ENCODE measurements at regions not wholly inside any gene's neighbourhood (a gene's known extent, or its start where the extent isn't known, plus 50 kb on each side); places are given as distances from the start of the nearest gene placed in this dataset.

DNA sequence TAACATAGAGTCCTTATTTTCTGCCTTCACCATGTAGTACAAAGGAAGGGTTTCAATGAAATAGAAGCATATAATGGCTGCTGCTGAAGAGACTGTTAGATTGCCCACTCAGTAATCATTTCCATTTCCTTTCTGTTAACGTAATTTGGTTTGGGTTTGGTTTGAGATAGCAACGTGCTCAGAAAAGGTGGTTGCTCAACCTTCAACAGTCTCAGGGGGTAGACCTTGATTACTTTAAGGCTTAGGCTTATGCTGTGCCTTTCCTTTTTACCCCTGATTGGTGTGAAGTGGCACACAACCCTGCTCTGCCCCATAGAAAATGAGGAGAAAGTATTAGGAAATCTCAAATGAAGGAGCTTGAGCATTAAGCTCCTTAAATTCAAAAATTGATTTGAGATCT lies 163.7 kb upstream of the TP63 start:
- no peak for TF ChIP-seq Cebpa-rat (IDR thresholded peaks at IDR 0.05)
- Histone ChIP-seq H3K27me3 (no peaks in the 10 kb centered on the region), H4K20me1 (no peaks in the 10 kb centered on the region), H3K36me3 (no peaks in the 10 kb centered on the region), H3K9ac (no peak overlapping the region), H3K4me1 (no peaks in the 10 kb centered on the region), H3K9me3 (no peaks in the 10 kb centered on the region), H3K27ac (no peak overlapping the region), H3K4me3 (no peak overlapping the region), H3K4me2 (no peak overlapping the region)

DNA sequence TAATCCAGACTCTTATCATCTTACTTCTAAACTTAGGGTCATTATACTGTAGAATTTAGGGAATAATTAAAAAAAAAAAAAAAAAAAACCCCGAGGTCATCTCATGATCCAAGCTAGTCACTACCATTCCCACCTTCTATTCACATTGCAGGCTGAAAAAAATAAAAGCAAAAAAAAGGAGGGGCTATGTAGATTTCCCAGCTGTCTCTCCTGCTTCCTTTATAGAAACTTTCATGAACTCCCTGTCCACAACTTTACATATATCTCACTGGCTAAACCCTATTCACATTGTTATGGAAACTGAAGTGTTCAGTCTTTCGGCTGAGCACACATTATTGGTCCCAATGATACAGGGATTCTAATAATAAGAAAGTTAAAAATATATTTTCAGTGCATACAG lies 156.2 kb upstream of the TP63 start:
- Histone ChIP-seq H3K4me2 (no peak overlapping the region), H4K20me1 (no peaks in the 10 kb centered on the region), H3K9ac (no peak overlapping the region), H3K4me3 (no peak overlapping the region), H3K4me1 (no peaks in the 10 kb centered on the region), H3K27me3 (no peaks in the 10 kb centered on the region), H3K36me3 (no peaks in the 10 kb centered on the region), H3K9me3 (no peaks in the 10 kb centered on the region), H3K27ac (no peak overlapping the region)
- no peak for TF ChIP-seq Cebpa-rat (IDR thresholded peaks at IDR 0.05)

DNA sequence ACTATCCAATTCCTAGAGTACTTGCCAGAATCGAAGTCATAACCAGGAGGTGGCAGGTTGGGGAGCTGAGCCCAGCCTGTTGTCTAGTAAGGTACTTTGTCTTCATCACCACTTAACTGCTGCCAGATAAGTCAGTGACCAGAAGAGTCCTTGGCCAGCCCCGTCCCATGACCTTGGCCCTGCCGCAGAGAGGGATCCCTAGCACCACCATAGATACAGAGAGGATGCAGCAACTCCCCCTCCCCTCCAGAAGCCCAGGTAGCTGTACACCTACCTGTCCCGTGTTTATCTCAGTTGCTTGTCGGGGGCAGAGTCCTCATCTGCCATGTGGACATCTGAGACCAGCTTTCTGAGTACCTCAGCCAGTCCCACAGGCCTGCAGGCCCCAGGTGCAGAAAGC lies 153.6 kb upstream of the TP63 start:
- H3K4me1 ChIP-seq = no peaks in the 10 kb centered on the region
- H3K9ac ChIP-seq = no peak overlapping the region
- no peaks in the 10 kb centered on the region for H3K36me3 ChIP-seq
- no peak overlapping the region for H3K27ac ChIP-seq
- H4K20me1 ChIP-seq = no peaks in the 10 kb centered on the region
- H3K4me3 ChIP-seq = no peak overlapping the region
- no peaks in the 10 kb centered on the region for H3K27me3 ChIP-seq
- no peaks in the 10 kb centered on the region for H3K9me3 ChIP-seq
- H3K4me2 ChIP-seq = no peak overlapping the region
- no peak for TF ChIP-seq Cebpa-rat (IDR thresholded peaks at IDR 0.05)

DNA sequence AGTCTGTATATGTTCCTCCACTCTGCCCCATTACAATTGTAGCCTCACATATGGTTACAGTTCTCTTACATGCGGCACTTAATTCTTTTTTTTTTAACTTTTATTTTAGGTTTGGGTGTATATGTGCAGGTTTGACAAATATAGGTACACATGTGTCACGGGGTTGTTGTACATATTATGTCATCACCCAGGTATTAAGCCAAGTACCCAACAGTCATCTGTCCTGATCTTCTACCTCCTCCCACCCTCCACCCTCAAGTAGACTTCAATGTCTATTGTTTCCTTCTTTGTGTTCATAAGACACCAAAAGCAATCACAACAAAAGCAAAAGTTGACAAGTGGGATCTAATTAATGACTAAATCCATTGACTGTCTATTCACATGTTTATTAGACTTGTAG lies 144.6 kb upstream of the TP63 start:
- Histone ChIP-seq H3K36me3 (no peaks in the 10 kb centered on the region), H3K9ac (no peak overlapping the region), H3K27me3 (no peaks in the 10 kb centered on the region), H3K27ac (no peak overlapping the region), H3K4me1 (0 out of 2 replicates have a peak, but pooled peaks cover 5% of the 10 kb centered on the region), H4K20me1 (no peaks in the 10 kb centered on the region), H3K9me3 (peaks cover 5% of the 10 kb centered on the region; the same call in 1 of the 2 replicates), H3K4me2 (no peak overlapping the region), H3K4me3 (no peak overlapping the region)
- TF ChIP-seq Cebpa-rat (IDR thresholded peaks at IDR 0.05) = no peak

DNA sequence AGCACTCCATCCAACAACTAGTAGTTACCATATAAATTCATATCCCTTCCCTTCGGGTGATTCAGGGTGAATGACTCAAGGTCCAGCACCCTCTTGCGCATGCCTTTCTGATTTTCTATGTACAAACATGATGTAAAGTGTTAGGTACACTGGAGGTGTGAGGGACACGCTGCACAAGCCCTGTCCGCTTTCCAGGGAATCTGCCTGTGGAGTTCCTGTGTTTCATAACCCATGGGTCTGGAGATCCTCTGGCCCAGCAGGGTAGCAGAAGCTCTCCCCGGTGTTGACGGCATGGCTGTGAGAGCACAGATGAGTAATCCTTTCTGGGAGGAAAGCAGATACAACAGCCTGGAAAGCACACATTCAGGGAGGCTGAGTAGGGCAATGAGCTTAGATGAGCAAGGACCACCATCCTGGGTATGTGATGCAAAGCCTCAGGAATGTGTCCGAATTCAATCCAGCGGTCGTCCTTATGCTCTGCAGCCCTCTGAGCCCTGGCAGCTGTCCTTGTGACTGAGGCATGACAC lies 142.9 kb upstream of the TP63 start:
- Histone ChIP-seq H3K9me3 (peaks cover 5% of the 10 kb centered on the region; the same call in 1 of the 2 replicates), H3K4me3 (no peak overlapping the region), H3K4me1 (0 out of 2 replicates have a peak, but pooled peaks cover 5% of the 10 kb centered on the region), H3K27ac (no peak overlapping the region), H3K4me2 (no peak overlapping the region), H3K27me3 (no peaks in the 10 kb centered on the region), H3K9ac (no peak overlapping the region), H4K20me1 (no peaks in the 10 kb centered on the region), H3K36me3 (no peaks in the 10 kb centered on the region)
- no peak for TF ChIP-seq Cebpa-rat (IDR thresholded peaks at IDR 0.05)

DNA sequence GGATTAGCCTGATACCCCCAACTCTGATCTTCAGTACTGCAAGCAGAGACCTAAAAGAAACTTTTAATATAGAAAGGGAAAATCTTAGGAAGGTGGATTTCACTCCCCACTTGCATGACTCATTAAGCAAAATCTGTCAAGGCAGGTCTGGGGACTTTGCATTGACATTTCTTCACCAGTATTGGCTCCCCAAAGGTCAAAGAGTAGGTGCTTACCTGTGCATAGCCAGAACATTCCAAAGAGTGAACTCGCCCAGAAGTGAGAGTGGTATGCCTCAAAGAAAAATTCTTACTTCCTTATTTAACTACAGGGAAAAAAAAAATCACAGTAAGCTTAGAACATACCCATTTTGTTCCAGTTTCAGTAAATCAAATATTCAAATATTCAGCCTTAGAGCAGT lies 140.9 kb upstream of the TP63 start:
- H3K27ac ChIP-seq = no peak overlapping the region

DNA sequence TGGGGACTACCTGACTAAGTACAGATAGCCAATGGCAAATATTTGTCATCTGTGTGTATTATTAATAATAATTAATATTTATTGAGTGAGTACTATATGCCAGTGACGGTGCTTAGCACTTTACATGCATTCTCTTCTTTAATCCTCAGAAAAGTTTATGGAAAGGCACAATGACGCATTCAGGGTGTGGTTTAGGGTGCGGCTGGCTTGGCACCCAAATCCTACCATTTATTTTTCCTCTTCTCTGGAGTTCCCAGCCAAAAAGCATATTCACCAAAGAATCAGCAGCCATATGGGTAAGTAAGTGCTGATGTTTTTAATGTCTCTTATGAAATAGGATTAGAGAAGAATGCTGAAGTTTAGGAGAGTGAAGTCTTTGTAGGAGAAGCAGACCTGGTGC lies 140.4 kb upstream of the TP63 start:
- no peak overlapping the region for H3K27ac ChIP-seq
- H3K36me3 ChIP-seq = no peaks in the 10 kb centered on the region
- H3K9me3 ChIP-seq = 0 out of 2 replicates have a peak, but pooled peaks cover under 1% of the 10 kb centered on the region
- H3K27me3 ChIP-seq = no peaks in the 10 kb centered on the region
- H4K20me1 ChIP-seq = no peaks in the 10 kb centered on the region
- H3K4me3 ChIP-seq = no peak overlapping the region
- H3K9ac ChIP-seq = no peak overlapping the region
- no peaks in the 10 kb centered on the region for H3K4me1 ChIP-seq
- no peak for TF ChIP-seq Cebpa-rat (IDR thresholded peaks at IDR 0.05)
- H3K4me2 ChIP-seq = no peak overlapping the region

More for the DNA sequence above, 140.9 kb upstream of the TP63 start:
- Histone ChIP-seq H3K27me3 (no peaks in the 10 kb centered on the region), H3K4me1 (0 out of 2 replicates have a peak, but pooled peaks cover 4% of the 10 kb centered on the region), H4K20me1 (no peaks in the 10 kb centered on the region), H3K4me3 (no peak overlapping the region), H3K4me2 (no peak overlapping the region), H3K9ac (no peak overlapping the region), H3K9me3 (peaks cover 4% of the 10 kb centered on the region; the same call in 1 of the 2 replicates), H3K36me3 (no peaks in the 10 kb centered on the region)
- TF ChIP-seq Cebpa-rat (IDR thresholded peaks at IDR 0.05) = no peak

DNA sequence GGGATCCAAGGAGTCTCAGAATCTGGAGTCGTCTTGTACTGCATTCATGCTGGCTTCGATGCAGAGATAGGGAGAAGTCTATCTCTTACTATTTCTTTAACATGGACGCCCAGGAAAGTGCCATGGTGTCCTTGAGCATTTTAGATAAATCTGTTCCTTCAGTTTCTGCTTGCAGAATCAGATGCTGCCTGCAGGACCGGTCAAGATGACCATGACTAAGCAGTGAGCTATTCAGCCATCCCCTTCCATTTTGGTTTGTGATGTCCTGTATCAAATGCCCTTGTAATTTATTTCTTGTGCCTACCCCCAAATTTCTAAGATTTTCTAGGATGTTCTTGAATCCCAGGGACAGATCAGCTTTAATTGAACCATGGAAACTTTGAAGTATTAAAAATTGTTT lies 139.4 kb upstream of the TP63 start:
- no peak for TF ChIP-seq Cebpa-rat (IDR thresholded peaks at IDR 0.05)
- H3K27ac ChIP-seq = no peak overlapping the region

DNA sequence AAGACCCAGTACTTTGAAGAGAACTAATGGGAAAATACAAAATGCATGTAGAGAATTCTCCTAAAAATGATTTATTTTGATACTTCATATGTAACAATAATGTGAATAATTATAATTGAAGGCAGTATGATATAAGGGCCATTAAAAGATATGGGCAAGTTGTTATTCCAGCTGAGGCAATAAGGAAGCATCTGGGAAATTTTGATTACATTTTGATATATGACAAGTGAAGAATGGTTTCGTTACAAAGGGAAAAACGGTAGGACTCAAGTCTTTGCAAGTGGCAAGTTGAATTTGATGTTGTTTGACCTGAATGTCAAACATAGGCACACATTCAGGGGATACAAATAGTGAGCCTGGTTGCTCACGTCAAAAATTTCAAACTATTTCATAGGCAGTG lies 137.9 kb upstream of the TP63 start:
- no peaks in the 10 kb centered on the region for H3K4me1 ChIP-seq
- H3K27me3 ChIP-seq = no peaks in the 10 kb centered on the region
- no peaks in the 10 kb centered on the region for H3K36me3 ChIP-seq
- no peaks in the 10 kb centered on the region for H3K9me3 ChIP-seq
- no peak overlapping the region for H3K4me3 ChIP-seq
- no peak overlapping the region for H3K4me2 ChIP-seq
- H4K20me1 ChIP-seq = no peaks in the 10 kb centered on the region
- TF ChIP-seq Cebpa-rat (IDR thresholded peaks at IDR 0.05) = no peak
- H3K9ac ChIP-seq = no peak overlapping the region
- H3K27ac ChIP-seq = no peak overlapping the region

More for the DNA sequence above, 139.4 kb upstream of the TP63 start:
- Histone ChIP-seq H3K9me3 (no peaks in the 10 kb centered on the region), H3K4me1 (no peaks in the 10 kb centered on the region), H4K20me1 (no peaks in the 10 kb centered on the region), H3K27me3 (no peaks in the 10 kb centered on the region), H3K9ac (no peak overlapping the region), H3K36me3 (no peaks in the 10 kb centered on the region), H3K4me2 (no peak overlapping the region), H3K4me3 (no peak overlapping the region)

DNA sequence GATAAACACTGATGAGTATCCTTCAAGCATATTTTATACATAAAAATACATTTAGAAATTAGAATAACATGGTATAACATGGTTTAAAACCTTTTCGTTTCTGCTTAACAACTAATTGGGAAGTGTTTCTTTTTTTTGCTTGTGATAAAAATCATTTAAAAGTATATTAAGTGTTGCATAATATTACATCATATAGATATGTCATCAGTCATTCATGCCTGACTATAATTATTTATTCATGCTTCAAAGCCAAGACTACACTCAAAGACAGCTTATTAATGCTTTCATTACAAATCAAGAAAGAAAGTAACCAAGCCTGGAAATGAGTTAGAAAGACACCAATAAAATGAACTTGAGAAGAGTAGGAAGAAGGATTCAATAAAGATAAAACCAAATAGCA lies 136.6 kb upstream of the TP63 start:
- Histone ChIP-seq H3K27me3 (no peaks in the 10 kb centered on the region), H3K4me1 (no peaks in the 10 kb centered on the region), H3K36me3 (no peaks in the 10 kb centered on the region), H3K9ac (no peak overlapping the region), H3K4me2 (no peak overlapping the region), H4K20me1 (no peaks in the 10 kb centered on the region), H3K9me3 (no peaks in the 10 kb centered on the region), H3K27ac (no peak overlapping the region), H3K4me3 (no peak overlapping the region)
- no peak for TF ChIP-seq Cebpa-rat (IDR thresholded peaks at IDR 0.05)

Data from BLaER1 (cell line).